Endothelial cell of umbilical vein (primary cell): ENCODE measurements at regions not wholly inside any gene's neighbourhood (a gene's known extent, or its start where the extent isn't known, plus 50 kb on each side); places are given as distances from the start of the nearest gene placed in this dataset.

Experiments
- CTCF ChIP-seq, 2 donors: IDR thresholded peaks; 1 replicate in 1 of 2; 2 replicates in 1 of 2; pipeline ENCODE4 v1.5.1; 2011; ENCODE audit warnings: low read length in 2 of 2, mild to moderate bottlenecking in 2 of 2, moderate library complexity in 2 of 2, control low read depth in 1 of 2, inconsistent platforms in 1 of 2, low read depth in 1 of 2; ENCODE audit not compliant: insufficient read depth in 1 of 2; ENCODE audit errors: extremely low read depth in 1 of 2
- MAX ChIP-seq: IDR thresholded peaks from 2 replicates; pipeline ENCODE4 v1.6.1; 2011; ENCODE audit not compliant: insufficient read depth, insufficient read length
- MYC ChIP-seq: IDR thresholded peaks from one replicate; pipeline ENCODE4 v1.6.1; 2011; ENCODE audit warnings: mild to moderate bottlenecking, low read depth, low read length
- POLR2A ChIP-seq: IDR thresholded peaks from 2 replicates; pipeline ENCODE4 v1.6.1; 2012; ENCODE audit warnings: low read depth, mild to moderate bottlenecking, control low read depth, low read length
- POLR2AphosphoS5 ChIP-seq: IDR thresholded peaks from 2 replicates; pipeline ENCODE4 v1.6.1; 2012; ENCODE audit warnings: low read depth, mild to moderate bottlenecking, control low read depth, low read length, moderate library complexity; ENCODE audit not compliant: insufficient read depth

GRCh38 chr10:124344931-124345330 is 73.8 kb downstream of the OAT start:
- no peak for TF ChIP-seq CTCF (IDR thresholded peaks at IDR 0.05; ENCODE audit: extremely low read depth in 1 of 2, insufficient read depth in 1 of 2, low read depth in 1 of 2, low read length in 2 of 2)
- TF ChIP-seq POLR2AphosphoS5: no peak
- no peak for TF ChIP-seq MYC
- no peak for TF ChIP-seq MAX
- no peak for TF ChIP-seq POLR2A
